ENCODE measurements at regions not wholly inside any gene's neighbourhood (a gene's known extent, or its start where the extent isn't known, plus 50 kb on each side); places are given as distances from the start of the nearest gene placed in this dataset.

- FAIRE-seq (no peak), DNase-seq (no peak)
- H3K36me3 ChIP-seq (ENCODE audit: control insufficient read depth in 2 of 3, insufficient read depth in 3 of 3, low read length in 3 of 3) = no peaks in the 10 kb centered on the region
- no peaks in the 10 kb centered on the region for H3K4me1 ChIP-seq (ENCODE audit: control insufficient read depth in 2 of 3, insufficient read depth in 2 of 3, low read depth in 1 of 3, low read length in 3 of 3)
- H3K27ac ChIP-seq (ENCODE audit: low read depth in 2 of 2, low read length in 2 of 2) = no peak overlapping the region
- TF ChIP-seq CTCF (IDR thresholded peaks at IDR 0.05; ENCODE audit: borderline replicate concordance, extremely low read depth, insufficient read depth) = no peak
- intact Hi-C loops (cut with DNase I) = no loop called here
- no peak overlapping the region for H3K9ac ChIP-seq (ENCODE audit: low read length in 3 of 3)
- no peaks in the 10 kb centered on the region for H3K9me3 ChIP-seq (ENCODE audit: control insufficient read depth in 2 of 3, insufficient read depth in 1 of 3, low read length in 3 of 3)
- H3K27me3 ChIP-seq (ENCODE audit: control insufficient read depth, insufficient read depth, low read length) = no peaks in the 10 kb centered on the region
- H3K4me3 ChIP-seq (ENCODE audit: low read length in 3 of 3) = no peak overlapping the region
Observed at GRCh38 chr4:95601356-95601755, 52.6 kb upstream of the UNC5C start.

- FAIRE-seq = no peak
- H3K4me1 ChIP-seq (ENCODE audit: control insufficient read depth in 2 of 3, insufficient read depth in 2 of 3, low read depth in 1 of 3, low read length in 3 of 3) = no peaks in the 10 kb centered on the region
Observed at GRCh38 chr4:95599777-95600400, 51.1 kb upstream of the UNC5C start.

More at GRCh38 chr4:95599777-95600400, 51.1 kb upstream of the UNC5C start:
- Histone ChIP-seq H3K4me3 (ENCODE audit: low read length in 3 of 3) (no peak overlapping the region), H3K36me3 (ENCODE audit: control insufficient read depth in 2 of 3, insufficient read depth in 3 of 3, low read length in 3 of 3) (no peaks in the 10 kb centered on the region), H3K9ac (ENCODE audit: low read length in 3 of 3) (no peak overlapping the region), H3K9me3 (ENCODE audit: control insufficient read depth in 2 of 3, insufficient read depth in 1 of 3, low read length in 3 of 3) (no peaks in the 10 kb centered on the region), H3K27me3 (ENCODE audit: control insufficient read depth, insufficient read depth, low read length) (no peaks in the 10 kb centered on the region), H3K27ac (ENCODE audit: low read depth in 2 of 2, low read length in 2 of 2) (no peak overlapping the region)
- no peak for DNase-seq
- TF ChIP-seq CTCF (IDR thresholded peaks at IDR 0.05; ENCODE audit: borderline replicate concordance, extremely low read depth, insufficient read depth) = no peak
- intact Hi-C loops (cut with DNase I) = no loop called here

Data from kidney (tissue), 13 donors.